Hepatocyte (in vitro differentiated cells): ENCODE measurements at regions not wholly inside any gene's neighbourhood (a gene's known extent, or its start where the extent isn't known, plus 50 kb on each side); places are given as distances from the start of the nearest gene placed in this dataset.

Source experiments
- DNase-seq: peaks from one replicate; pipeline ENCODE4 v3.0.0-alpha.2; 2016; ENCODE audit warnings: low spot score
- H2AFZ ChIP-seq: fragments of 200-600 bp; sonication (generic); 2 replicates; pipeline ENCODE4 v1.6.0; 2016; ENCODE audit warnings: antibody characterized with exemption, mild to moderate bottlenecking
- H3K27ac ChIP-seq: fragments of 200-600 bp; sonication (generic); 2 replicates; pipeline ENCODE4 v1.5.1; 2016; ENCODE audit warnings: mild to moderate bottlenecking
- H3K27me3 ChIP-seq: fragments of 200-600 bp; sonication (generic); 2 replicates; pipeline ENCODE4 v1.6.1; 2016
- H3K36me3 ChIP-seq: fragments of 200-600 bp; sonication (generic); replicated peaks from 2 replicates; pipeline ENCODE4 v1.5.1; 2016; ENCODE audit warnings: low read depth; ENCODE audit not compliant: insufficient read depth
- H3K4me1 ChIP-seq: fragments of 200-600 bp; sonication (generic); 2 replicates; pipeline ENCODE4 v1.5.1; 2016; ENCODE audit warnings: mild to moderate bottlenecking, moderate library complexity; ENCODE audit not compliant: insufficient read depth
- H3K4me2 ChIP-seq: fragments of 200-600 bp; sonication (generic); 2 replicates; pipeline ENCODE4 v1.6.0; 2016
- H3K4me3 ChIP-seq: fragments of 200-600 bp; sonication (generic); 2 replicates; pipeline ENCODE4 v1.5.1; 2016; ENCODE audit warnings: mild to moderate bottlenecking
- H3K79me2 ChIP-seq: fragments of 200-600 bp; sonication (generic); 2 replicates; pipeline ENCODE4 v1.6.0; 2017; ENCODE audit warnings: mild to moderate bottlenecking
- H3K9me2 ChIP-seq: fragments of 200-600 bp; sonication (generic); replicated peaks from 2 replicates; pipeline ENCODE4 v1.6.0; 2017; ENCODE audit warnings: mild to moderate bottlenecking; ENCODE audit not compliant: insufficient read depth
- H3K9me3 ChIP-seq: fragments of 200-600 bp; sonication (generic); 2 replicates; pipeline ENCODE4 v1.5.1; 2016; ENCODE audit warnings: low read depth, mild to moderate bottlenecking
- H4K20me1 ChIP-seq: fragments of 200-600 bp; sonication (generic); 2 replicates; pipeline ENCODE4 v1.6.0; 2016; ENCODE audit warnings: mild to moderate bottlenecking; ENCODE audit not compliant: insufficient read depth, poor library complexity, severe bottlenecking
- CTCF ChIP-seq: fragments of 200-600 bp; sonication (generic); IDR thresholded peaks from 2 replicates; pipeline ENCODE4 v1.5.1; 2016; ENCODE audit warnings: antibody characterized with exemption, mild to moderate bottlenecking; ENCODE audit not compliant: poor library complexity
- EZH2 ChIP-seq: fragments of 200-600 bp; sonication (generic); IDR thresholded peaks from 2 replicates; pipeline ENCODE4 v1.6.1; 2016; ENCODE audit warnings: antibody characterized with exemption, mild to moderate bottlenecking, borderline replicate concordance
- EZH2phosphoT487 ChIP-seq: fragments of 200-600 bp; sonication (generic); IDR thresholded peaks from one replicate; pipeline ENCODE4 v1.6.1; 2018; ENCODE audit warnings: antibody characterized with exemption, mild to moderate bottlenecking, low read depth, moderate library complexity; ENCODE audit not compliant: unreplicated experiment, severe bottlenecking
- WGBS: methylation state at CpG from one replicate; pipeline ENCODE4 v1.1.6; 2016; ENCODE audit warnings: low lambda C conversion rate; ENCODE audit errors: missing lambda C conversion rate; 5-methylcytosine and 5-hydroxymethylcytosine counted together

GRCh38 chr16:5907544-5907943, 809.9 kb upstream of the EEF2KMT start:
- Histone ChIP-seq H3K27ac (no peak overlapping the region), H3K9me2 (no peaks in the 10 kb centered on the region), H4K20me1 (no peaks in the 10 kb centered on the region), H3K27me3 (peaks cover 9% of the 10 kb centered on the region), H3K4me2 (no peak overlapping the region), H2AFZ (no peak overlapping the region), H3K79me2 (no peaks in the 10 kb centered on the region), H3K9me3 (no peaks in the 10 kb centered on the region), H3K36me3 (no peaks in the 10 kb centered on the region), H3K4me1 (no peaks in the 10 kb centered on the region), H3K4me3 (no peak overlapping the region)
- TF ChIP-seq EZH2phosphoT487, result no peak
- DNase-seq, result no peak
- WGBS, result 94% methylated on average over 5 of the region's 5 CpGs

- H3K9me2 ChIP-seq, result no peaks in the 10 kb centered on the region
- H3K79me2 ChIP-seq, result no peaks in the 10 kb centered on the region
- no peak for DNase-seq
- H3K9me3 ChIP-seq, result no peaks in the 10 kb centered on the region
- peaks cover 6% of the 10 kb centered on the region for H3K27me3 ChIP-seq
- TF ChIP-seq EZH2 (no peak), EZH2phosphoT487 (no peak), CTCF (no peak)
- H4K20me1 ChIP-seq, result no peaks in the 10 kb centered on the region
- no peak overlapping the region for H2AFZ ChIP-seq
- H3K27ac ChIP-seq, result no peak overlapping the region
- no peaks in the 10 kb centered on the region for H3K36me3 ChIP-seq
- no peak overlapping the region for H3K4me2 ChIP-seq
- 83% methylated on average over 6 of the region's 6 CpGs for WGBS
- no peak overlapping the region for H3K4me3 ChIP-seq
- no peaks in the 10 kb centered on the region for H3K4me1 ChIP-seq
These were observed 808.8 kb upstream of the EEF2KMT start for GRCh38 chr16:5906351-5906750.

GRCh38 chr16:5905935-5906334, 808.3 kb upstream of the EEF2KMT start:
- H3K4me2 ChIP-seq, result no peak overlapping the region
- H2AFZ ChIP-seq, result no peak overlapping the region
- no peak for TF ChIP-seq EZH2
- TF ChIP-seq EZH2phosphoT487, result no peak
- no peak for TF ChIP-seq CTCF
- H4K20me1 ChIP-seq, result no peaks in the 10 kb centered on the region
- H3K27me3 ChIP-seq, result peaks cover 2% of the 10 kb centered on the region
- no peak for DNase-seq
- no peaks in the 10 kb centered on the region for H3K4me1 ChIP-seq
- H3K9me2 ChIP-seq, result no peaks in the 10 kb centered on the region
- no peaks in the 10 kb centered on the region for H3K36me3 ChIP-seq
- no peak overlapping the region for H3K27ac ChIP-seq
- WGBS, result 85% methylated on average over 4 of the region's 4 CpGs
- no peak overlapping the region for H3K4me3 ChIP-seq
- H3K9me3 ChIP-seq, result no peaks in the 10 kb centered on the region
- no peaks in the 10 kb centered on the region for H3K79me2 ChIP-seq

GRCh38 chr16:5903832-5904231, 806.2 kb upstream of the EEF2KMT start:
- no peaks in the 10 kb centered on the region for H4K20me1 ChIP-seq
- H3K27ac ChIP-seq, result no peak overlapping the region
- H3K4me2 ChIP-seq, result no peak overlapping the region
- H3K9me3 ChIP-seq, result no peaks in the 10 kb centered on the region
- H3K27me3 ChIP-seq, result no peaks in the 10 kb centered on the region
- no peak for DNase-seq
- H3K36me3 ChIP-seq, result no peaks in the 10 kb centered on the region
- no peak for TF ChIP-seq EZH2phosphoT487
- no peak for TF ChIP-seq EZH2
- no peak for TF ChIP-seq CTCF
- no peak overlapping the region for H3K4me3 ChIP-seq
- no peaks in the 10 kb centered on the region for H3K9me2 ChIP-seq
- no peaks in the 10 kb centered on the region for H3K79me2 ChIP-seq
- H2AFZ ChIP-seq, result no peak overlapping the region
- WGBS, result 84% methylated on average over 13 of the region's 13 CpGs
- no peaks in the 10 kb centered on the region for H3K4me1 ChIP-seq
